HG02943 (cell line): ENCODE measurements at regions not wholly inside any gene's neighbourhood (a gene's known extent, or its start where the extent isn't known, plus 50 kb on each side); places are given as distances from the start of the nearest gene placed in this dataset.

ENCODE experiments used
- ATAC-seq: cut with Tn5 transposase; IDR thresholded peaks from one replicate; pipeline ENCODE4 v1.9.1; 2021; ENCODE audit warnings: mild to moderate bottlenecking, low read depth, moderate library complexity; ENCODE audit not compliant: unreplicated experiment

DNA sequence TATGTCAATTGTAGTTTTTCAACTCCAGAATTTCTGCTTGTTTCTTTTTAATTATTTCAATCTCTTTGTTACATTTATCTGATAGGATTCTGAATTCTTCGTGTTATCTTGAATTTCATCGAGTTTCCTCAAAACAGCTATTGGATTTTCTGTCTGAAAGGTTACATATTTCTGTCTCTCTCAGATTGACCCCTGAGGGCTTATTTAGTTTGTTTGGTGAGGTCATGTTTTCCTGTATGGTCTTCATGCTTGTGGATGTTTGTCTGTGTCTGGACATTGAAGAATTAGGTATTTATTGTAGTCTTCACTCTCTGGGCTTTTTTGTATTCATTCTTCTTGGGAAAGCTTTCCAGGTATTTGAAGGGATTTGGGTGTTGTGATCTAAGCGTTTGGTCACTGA lies 85.6 kb downstream of the SNAPC1 start:
- ATAC-seq: no peak

DNA sequence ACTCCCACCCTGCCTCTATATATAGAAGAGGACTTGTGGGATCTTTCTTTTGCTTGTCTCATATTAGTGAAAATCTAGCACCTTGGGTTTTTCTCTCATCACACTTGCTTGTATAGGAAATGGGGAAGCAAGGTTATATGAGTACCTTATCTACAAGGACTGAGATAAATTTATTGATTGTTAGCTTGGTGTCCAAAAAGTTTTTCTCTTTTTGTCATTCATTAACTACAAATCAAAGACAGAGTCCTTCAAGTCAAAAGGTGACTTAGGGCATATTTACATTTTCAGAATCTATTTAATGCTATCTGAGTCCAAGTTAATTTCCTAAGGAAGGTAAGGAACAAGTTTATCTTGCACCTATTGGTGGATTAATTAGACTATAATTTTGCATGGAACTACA lies 92.7 kb downstream of the SNAPC1 start:
- no peak for ATAC-seq

DNA sequence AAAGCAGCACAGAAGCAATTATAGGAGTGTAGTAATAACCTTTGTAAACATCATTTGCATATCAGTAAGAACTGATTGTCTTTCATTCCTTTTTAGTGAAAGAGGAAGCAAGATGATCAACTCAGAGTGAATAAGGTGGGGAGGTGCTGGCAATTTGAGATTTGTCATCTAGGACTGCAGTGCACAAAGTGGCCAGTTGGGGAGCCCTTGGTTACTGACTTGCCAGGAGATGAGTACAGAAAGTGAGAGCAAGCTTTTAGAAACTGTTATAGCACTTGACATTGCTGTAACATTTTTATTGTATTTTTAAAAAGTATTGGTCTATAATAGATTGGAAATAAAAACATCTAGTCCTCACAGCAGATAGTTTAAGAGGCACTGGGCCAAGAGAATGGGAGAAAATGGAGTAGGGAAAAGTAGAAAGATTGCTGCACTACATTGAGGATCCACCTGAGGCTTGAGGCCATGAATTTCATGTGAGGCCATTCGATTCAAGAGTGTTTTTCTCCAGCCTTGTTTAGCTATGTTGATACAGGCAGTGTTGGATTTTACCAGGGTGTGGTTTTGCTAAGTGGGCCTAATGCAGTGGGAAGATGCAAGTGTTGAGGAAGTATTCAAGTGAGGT lies 98.2 kb downstream of the SNAPC1 start:
- peak; percentile 98 for ATAC-seq

DNA sequence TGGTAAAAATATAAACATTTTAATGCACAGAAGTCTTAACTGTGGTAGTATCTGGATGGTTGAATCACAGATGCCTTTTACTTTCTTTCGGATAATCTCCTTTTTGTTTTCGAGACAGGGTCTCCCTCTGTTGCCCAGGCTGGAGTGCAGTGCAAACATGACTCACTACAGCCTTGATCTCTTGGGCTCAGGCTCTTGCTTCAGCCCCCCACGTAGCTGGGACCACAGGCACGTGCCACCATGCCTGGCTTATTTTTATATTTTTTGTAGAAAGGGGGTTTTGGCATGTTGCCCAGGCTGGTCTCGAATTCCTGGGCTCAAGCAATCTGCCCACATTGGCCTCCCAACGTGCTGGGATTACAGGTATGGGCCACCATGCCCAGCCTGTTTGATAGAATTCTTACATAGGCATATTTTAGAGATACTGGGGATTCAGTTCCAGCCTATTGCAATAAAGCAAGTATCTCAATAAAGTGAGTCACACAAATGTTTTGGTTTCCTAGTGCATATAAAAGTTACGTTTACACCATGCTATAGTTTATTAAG lies 99.2 kb downstream of the SNAPC1 start:
- no peak for ATAC-seq

DNA sequence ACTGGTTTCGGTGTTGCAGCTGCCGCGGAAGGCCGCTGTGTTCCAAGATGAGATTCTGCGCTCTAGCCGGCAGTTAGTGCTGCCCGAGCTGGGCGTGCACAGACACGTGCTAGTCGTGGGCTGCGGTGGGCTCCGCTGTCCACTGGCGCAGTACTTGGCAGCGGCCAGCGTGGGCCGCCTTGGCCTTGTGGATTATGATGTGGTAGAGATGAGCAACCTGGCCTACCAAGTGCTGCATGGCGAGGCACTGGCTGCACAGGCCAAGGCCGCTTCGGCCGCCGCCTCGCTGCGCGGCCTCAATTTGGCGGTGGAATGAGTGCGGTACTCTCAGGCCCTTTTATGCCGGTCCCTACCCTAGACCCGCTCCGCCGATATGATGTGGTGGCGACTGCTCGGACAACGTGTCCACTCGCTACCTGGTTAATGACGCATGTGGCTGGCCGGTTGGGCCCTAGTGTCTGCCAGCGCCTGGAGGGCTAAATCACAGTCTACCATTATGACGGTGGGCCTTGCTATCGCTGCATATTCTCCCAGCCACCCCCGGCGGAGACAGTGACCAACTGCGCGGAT lies 102.2 kb downstream of the SNAPC1 start:
- ATAC-seq: no peak

DNA sequence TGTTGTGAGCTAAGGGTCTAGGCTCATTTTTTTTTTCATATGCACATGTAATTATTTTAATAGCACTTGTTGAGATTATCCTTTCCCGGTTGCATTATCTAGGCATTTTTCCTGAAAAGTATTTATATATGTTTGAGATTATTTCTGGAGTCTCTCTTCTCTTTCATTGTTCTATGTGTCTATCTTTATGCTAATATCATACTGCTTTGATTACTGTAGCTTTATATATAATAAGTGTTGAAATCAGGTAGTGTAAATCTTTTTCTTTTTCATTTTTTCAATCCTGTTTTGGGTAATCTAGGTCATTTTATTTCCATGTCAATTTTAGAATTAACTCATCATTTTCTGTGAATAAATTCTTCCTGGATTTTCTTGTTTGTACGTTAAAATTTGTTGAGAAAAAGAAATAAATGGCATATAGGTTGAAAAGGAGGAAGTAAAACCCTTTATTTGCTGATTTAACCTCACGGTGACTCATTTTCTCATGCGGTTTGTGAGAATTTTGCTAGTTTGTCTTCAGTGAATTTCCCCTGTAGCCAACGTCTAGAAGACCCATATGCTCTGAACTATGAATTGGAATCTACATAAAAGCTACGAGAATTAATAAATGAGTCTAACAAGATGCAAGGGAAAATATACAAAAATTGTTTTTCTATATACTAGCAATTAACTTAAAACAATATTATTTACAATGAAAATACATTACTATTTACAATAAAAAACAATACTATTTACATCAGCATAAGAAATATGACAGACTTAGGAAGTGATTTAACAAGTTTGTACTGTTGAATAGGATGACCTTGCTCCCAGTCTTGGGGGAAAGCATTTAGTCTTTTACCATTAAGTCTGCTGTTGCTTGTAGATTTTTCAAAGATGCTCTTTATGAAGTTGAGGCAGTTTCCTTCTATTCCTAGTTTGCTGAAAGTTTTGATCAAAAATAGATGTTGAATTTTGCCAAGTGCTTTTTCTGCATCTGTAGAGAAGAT lies 105.0 kb downstream of the SNAPC1 start:
- ATAC-seq: peak; percentile 89

DNA sequence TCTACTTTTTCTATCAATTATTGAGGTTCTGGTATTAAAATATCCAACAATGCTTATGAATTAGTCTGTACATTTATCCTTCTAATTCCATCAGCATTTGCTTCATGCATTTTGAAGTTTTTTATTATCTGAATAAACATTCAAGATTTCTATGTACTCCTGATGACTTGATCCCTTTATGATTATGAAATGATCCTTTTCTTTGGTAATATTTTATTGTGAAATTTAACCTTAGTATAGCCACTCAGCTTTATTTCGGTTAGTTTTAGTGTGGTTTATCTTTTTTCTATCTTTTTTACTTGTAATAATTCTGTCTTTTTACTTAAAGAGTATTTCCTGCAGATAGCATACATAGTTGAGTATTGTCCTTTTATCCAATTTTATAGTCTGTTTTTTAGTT lies 106.6 kb downstream of the SNAPC1 start:
- ATAC-seq: no peak

DNA sequence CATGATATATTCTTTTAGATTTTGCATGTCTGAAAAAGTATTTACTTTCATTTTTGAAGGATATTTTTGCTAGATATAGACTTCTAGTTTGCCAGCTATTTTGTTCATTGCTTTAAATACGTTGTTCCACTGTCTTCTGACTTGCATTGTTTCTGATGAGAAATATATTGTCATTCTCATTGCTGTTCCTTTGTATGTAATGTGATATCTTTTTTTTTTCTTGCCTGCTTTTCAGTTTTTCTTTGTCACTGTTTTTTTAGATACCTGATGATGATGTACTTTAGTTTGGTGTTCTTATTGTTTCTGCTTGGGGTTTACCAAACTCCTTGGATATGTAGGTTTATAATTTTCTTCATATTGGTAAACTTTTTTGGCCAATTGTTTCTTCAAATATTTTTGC lies 107.9 kb downstream of the SNAPC1 start:
- no peak for ATAC-seq

DNA sequence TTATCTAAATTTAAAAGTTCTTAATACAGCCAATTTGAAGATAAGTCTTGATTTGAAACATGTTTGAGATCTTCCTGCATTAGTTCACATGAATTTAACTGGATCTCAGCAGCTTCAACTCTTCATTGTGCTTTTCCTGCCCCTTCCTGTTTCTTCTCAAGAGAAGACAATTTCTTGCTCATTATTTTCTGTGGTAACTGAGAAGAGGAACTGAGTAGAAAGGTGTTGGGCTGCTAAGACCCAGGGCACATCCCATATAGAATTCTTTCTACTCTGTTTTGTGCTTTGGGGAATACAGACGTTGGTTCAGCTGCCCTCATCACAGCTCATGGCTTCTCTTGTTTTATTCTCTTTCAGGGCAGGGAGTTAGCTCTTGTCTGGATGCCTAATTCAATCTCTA lies 110.2 kb downstream of the SNAPC1 start:
- ATAC-seq: peak; percentile 89

DNA sequence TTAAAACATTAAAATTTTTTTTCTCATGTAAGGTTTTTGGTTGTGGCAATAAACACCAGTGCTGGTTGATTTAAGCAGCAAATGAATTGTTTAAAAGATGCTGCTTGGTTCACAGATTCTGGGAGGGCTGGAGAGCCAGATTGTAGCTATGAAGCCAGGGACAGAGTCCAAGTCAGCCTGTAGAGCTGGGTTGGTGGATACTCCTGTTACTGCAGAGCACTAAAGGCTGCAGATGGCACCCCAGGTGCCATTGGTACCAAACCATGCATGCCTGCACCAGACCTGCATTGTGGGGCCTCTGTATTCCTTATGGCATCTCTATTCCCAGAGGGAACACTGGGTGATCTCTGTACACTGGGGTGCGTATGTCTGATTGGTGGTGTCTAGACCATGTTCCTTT lies 113.3 kb downstream of the SNAPC1 start:
- no peak for ATAC-seq

DNA sequence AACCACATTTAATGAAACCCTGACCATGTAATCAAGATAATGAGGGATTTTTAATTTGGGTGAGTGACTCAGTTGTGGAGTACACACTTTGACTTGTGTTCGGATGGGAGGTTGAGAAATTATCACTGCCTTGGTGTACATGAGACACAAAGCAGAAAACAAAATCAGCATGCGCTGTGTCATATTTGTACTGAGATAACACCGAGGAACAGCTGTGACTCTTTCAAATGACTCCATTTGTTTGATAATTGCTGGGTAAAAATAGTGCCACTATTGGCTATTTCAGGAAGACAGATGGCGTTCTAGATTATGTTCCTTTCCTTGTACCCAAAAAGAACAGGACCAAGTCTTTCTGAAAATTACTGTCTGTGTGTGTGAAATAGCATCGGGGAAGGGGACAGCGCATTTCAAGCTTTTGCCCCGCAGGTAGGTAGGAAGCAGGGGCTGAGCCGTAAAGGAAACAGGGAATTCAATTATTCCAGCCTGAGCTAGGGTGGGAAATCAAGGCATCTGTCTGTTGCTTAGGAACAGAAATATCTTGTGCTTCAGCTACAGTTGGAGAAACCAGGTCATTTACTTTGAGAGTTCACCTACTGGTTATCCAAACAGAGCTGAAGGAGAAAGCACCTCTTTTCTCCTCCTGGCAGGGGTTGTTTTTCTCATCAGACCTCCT lies 114.3 kb downstream of the SNAPC1 start:
- ATAC-seq: no peak

DNA sequence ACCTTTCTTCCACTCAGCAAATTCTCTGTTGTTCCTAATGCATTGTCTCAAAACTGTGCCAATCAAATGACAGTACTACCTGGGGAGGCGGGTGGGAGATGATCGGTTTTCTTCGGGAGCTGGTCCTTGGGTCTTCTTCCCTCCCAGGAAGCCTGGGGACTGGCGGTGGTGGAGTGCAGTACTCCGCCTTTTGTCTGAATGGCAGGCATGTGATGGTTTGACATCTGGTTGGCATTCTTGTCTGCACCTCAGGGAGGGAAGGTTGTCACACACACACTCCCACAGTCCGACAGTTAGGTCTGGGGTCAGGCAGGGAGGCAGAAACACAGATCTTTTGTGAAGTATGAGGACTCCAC lies 114.8 kb downstream of the SNAPC1 start:
- no peak for ATAC-seq

DNA sequence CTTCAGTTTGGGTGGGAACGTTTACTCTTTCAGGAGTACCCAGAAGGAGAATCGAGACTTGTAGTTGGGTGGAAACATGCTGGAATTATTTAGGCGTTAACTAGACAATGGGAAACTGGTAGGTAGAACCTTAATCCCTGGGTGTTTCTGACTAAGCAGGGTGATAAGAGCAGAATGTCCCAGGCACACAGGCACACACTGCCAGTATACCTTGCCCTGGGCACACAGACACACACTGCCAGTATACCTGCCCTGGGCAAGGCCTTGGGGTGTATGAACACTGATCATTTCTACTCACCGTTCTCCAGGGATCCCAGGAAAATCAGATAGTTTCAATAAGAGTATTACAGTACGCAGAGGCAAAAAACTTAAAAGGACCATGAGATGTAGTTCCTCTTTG lies 115.5 kb downstream of the SNAPC1 start:
- no peak for ATAC-seq

DNA sequence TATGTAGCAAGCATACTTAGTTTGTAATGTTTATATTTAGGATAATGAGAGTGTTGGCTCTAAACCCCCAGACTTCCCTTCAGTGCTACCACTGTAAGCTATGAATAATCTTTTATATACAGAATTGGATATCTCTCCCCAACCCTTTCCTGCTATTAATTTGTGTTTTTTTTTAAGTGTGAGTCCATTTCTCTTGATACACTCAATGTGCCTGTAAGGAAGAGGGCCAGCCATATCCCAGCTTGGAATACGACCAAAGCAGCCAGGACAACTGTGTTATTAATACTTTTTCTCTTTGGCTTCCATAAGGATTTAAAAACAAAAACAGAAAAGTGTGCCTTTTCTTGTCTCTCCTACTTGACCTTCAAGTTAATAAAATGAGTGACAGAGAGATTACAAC lies 116.7 kb downstream of the SNAPC1 start:
- no peak for ATAC-seq

DNA sequence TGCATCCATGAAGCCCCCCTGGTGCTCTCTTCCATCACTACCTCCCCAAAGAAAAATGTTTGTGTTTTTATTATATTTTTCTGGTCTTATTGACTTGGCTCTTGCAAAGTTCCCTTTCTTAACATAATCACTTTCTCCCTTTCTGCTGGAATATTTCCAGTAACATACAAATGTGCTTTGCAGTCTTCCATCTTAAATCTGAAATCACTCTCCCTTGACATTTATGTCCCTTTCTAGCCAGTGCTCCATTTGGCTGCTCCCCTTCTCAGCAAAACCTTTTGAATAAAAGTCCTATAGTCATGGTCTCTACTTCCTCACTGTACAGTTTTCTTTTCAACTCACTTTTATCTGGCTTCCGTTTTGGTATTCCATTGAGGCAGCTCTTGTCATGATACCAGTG lies 118.8 kb downstream of the SNAPC1 start:
- no peak for ATAC-seq

DNA sequence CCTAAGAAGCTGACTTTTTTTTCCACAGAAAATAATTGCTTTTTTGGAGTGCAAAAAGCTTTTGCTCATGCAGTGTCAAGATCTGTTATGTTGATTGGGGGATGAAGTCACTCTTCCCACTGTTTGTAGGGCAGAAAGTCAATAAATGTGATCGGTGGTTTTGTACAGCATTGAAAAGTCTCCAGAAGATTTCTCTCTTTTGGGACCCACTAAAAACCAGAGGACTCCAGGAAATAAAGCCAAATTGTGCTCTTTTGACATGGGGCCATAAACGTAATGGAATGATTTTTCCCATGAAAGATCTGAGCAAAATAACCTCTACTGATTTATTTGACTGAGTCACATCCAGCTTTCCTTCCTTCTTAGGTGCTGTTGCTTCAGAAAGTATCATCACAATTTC lies 122.5 kb downstream of the SNAPC1 start:
- ATAC-seq: no peak

DNA sequence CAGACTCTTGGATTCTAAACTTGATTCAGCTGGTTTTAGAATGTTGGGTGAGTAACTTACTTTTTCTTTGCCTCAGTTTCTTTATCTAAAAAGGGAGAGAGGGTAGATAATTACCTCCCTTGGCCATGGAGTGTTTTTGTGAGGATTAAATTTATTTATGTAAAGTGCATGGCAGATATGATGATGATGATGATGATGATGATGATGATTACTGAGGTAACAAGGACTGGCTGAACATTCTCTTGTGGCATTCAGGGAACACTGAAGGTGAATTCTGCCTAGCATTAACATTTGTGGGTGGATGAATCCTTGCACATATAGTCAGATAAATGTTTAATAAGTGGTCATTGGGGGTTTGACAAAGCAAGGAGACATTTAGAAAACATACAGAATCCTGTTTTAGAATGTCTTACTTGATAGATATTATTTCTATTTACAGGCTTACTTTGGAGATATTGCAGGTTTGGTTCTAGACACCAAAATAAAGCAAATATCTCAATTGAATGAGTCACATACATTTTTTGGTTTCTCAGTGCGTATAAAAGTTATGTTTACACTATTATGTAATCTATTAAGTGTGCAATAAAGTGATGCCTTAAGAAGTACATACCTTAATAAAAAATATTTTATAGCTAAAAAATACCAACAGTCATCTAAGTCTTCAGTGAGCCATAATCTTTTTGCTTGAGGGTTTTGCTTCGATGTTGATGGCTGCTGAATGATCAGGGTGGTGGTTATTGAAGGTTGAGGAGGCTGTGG lies 123.2 kb downstream of the SNAPC1 start:
- ATAC-seq: no peak

DNA sequence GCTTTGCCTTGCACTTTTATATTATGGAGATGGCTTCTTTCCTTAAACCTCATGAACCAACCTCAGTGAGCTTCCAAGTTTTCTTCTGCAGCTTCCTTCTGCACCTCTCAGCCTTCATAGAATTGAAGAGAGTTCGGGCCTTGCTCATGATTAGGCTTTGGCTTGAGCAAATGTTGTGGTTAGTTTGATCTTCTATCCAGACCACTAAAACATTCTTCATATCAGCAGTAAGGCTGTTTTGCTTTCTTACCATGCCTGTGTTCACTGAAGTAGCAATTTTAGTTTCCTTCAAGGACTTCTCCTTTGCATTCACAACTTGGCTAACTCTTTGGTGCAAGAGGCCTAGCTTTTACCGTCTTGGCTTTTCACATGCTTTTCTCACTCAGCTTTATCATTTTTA lies 125.4 kb downstream of the SNAPC1 start:
- no peak for ATAC-seq

DNA sequence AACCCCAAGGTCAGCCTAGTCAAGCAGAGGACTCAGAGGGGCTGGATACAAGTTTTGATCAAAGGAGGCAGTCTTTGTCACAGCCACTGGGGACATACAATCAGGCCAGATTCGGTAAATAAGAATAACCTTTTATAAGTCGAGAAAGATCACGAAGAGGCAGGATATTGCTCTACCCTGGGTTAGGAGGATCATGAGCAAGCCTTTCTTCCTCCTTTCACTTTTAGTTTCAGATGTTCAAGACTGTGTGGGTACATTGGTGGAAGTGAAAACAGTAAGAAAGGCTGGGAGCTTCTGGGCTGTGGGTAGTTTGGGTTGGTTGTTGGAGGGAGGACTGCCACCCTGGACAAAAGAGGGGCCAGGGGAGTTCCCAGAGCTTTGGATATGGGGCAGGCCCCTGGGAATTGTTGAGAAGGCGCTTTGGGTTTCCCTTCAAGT lies 127.7 kb downstream of the SNAPC1 start:
- ATAC-seq: peak; percentile 99

DNA sequence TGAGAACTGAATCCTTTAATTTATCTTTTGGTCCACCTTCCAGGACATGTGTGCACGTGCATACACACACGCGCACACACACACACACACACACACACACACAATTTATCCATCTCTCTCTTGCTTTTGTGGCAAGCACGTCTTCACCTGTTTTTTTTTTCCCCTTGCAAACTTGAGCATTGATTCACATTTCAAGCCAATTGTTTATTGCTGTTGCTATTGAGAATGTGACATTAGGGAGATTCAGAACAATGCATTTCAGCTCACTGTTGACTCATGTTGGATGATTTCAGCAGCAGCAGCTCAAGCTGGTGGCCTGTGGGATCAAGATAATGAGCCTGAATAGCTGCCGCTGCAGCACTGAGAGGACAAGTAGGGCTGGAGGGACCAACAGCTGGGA lies 128.9 kb downstream of the SNAPC1 start:
- ATAC-seq: no peak
